Heart right ventricle (tissue), 16 donors: ENCODE measurements at regions not wholly inside any gene's neighbourhood (a gene's known extent, or its start where the extent isn't known, plus 50 kb on each side); places are given as distances from the start of the nearest gene placed in this dataset.

ENCODE experiments used
- ATAC-seq, 8 donors: fragments of 200-7000 bp; cut with Tn5 transposase; one replicate each; pipeline ENCODE4 v1.9.1; 2020; ENCODE audit warnings: mild to moderate bottlenecking in 8 of 8, moderate library complexity in 8 of 8, moderate number of reproducible peaks in 1 of 8
- DNase-seq, 2 donors: peaks; one replicate each; pipeline ENCODE4 v3.0.0-alpha.2; 2020
- H3K27ac ChIP-seq, 10 donors: fragments of 200-600 bp; sonication (generic) in 2 of 10; one replicate each; pipeline versions ENCODE4 v1.5.0 to v1.8.0; 2020 to 2022; ENCODE audit warnings: mild to moderate bottlenecking in 3 of 10
- H3K27me3 ChIP-seq, 7 donors: fragments of 200-600 bp; one replicate each; pipeline ENCODE4 v1.8.0; 2021 to 2022; ENCODE audit warnings: mild to moderate bottlenecking in 2 of 7
- H3K36me3 ChIP-seq, 9 donors: fragments of 200-600 bp; sonication (generic) in 1 of 9; one replicate each; pipeline versions ENCODE4 v1.5.0 to v1.8.0; 2020 to 2022; ENCODE audit warnings: mild to moderate bottlenecking in 2 of 9
- H3K4me1 ChIP-seq, 9 donors: fragments of 200-600 bp; sonication (generic) in 1 of 9; one replicate each; pipeline versions ENCODE4 v1.5.0 to v1.8.0; 2020 to 2022; ENCODE audit warnings: mild to moderate bottlenecking in 4 of 9
- H3K4me3 ChIP-seq, 10 donors: fragments of 200-600 bp; sonication (generic) in 2 of 10; one replicate each; pipeline versions ENCODE4 v1.5.0 to v1.8.0; 2020 to 2022; ENCODE audit warnings: mild to moderate bottlenecking in 7 of 10, moderate library complexity in 2 of 10
- H3K9me3 ChIP-seq, 11 donors: fragments of 200-600 bp in 10 of 11; sonication (generic) in 2 of 11; one replicate each; pipeline versions ENCODE4 v1.5.0 to v1.8.0; 2013 to 2022; ENCODE audit warnings: mild to moderate bottlenecking in 2 of 11, control low read depth in 1 of 11, moderate library complexity in 1 of 11
- WGBS, 2 donors: extraction: QIAGEN DNeasy Blood & Tissue Kit; methylation state at CpG; one replicate each; pipeline ENCODE4 v1.1.7; 2013; ENCODE audit warnings: inconsistent platforms in 1 of 2; 5-methylcytosine and 5-hydroxymethylcytosine counted together
- intact Hi-C, 10 donors: fragments of 100-400 bp; cut with DNase I; formaldehyde crosslinking; loops; one replicate each; pipeline versions ENCODE4 v1.11.1 to v1.14.2; 2022
- TF ChIP-seq, protein P1 (sequence below), 9 donors: fragments of 200-600 bp; sonication (generic) in 2 of 9; IDR thresholded peaks; one replicate each; pipeline versions ENCODE4 v1.5.0 to v1.8.0; 2021 to 2022; ENCODE audit warnings: antibody characterized with exemption in 9 of 9, mild to moderate bottlenecking in 5 of 9, moderate library complexity in 1 of 9
- donor health status: Arrhythmogenic right ventricular cardiomyopathy.
- donor health status: ischemic (EF 13 %, LVEDD 7.1; RV severe dilation, severe dysfunction).
- donor health status: healthy with polysubstance abuse.
- donor health status: DM: no; HTN: yes; CAD: no.
- donor health status: DM: no; HTN: no; CAD: no.
- donor health status: ischemic (EF 25% LVEDD 6.9; RV normal size, moderate dysfunction).
- donor health status: ischemic (EF 25% LVEDD 5.7; RV mildly dilated, moderate dysfunction).
- donor health status: healthy.
- donor health status: DM: yes; HTN: yes; CAD: no.
- donor health status: Ischemic cardiomyopathy.
- donor health status: ischemic (EF 35%, LVEDD 5.7; RV mildly dilated, moderate dysfunction).
- donor health status: nonischemic (EF 11% LVEDD 7.7; RV severe dilation, severe dysfunction).
- donor health status: DM: yes; HTN: yes; CAD: no.
- donor health status: PGD.
- donor health status: ischemic (EF 29% LVEDD 5.4; RV normal size, mild dysfunction).
- donor health status: nonischemic (EF 23%, LVEDD 6.1; RV moderate dilation, normal function).

- no peaks in the 10 kb centered on the region for H3K36me3 ChIP-seq
- no peak for DNase-seq
- WGBS, 2 donors: 59% methylated on average over 2 of the region's 2 CpGs
- TF ChIP-seq, protein P1, sequence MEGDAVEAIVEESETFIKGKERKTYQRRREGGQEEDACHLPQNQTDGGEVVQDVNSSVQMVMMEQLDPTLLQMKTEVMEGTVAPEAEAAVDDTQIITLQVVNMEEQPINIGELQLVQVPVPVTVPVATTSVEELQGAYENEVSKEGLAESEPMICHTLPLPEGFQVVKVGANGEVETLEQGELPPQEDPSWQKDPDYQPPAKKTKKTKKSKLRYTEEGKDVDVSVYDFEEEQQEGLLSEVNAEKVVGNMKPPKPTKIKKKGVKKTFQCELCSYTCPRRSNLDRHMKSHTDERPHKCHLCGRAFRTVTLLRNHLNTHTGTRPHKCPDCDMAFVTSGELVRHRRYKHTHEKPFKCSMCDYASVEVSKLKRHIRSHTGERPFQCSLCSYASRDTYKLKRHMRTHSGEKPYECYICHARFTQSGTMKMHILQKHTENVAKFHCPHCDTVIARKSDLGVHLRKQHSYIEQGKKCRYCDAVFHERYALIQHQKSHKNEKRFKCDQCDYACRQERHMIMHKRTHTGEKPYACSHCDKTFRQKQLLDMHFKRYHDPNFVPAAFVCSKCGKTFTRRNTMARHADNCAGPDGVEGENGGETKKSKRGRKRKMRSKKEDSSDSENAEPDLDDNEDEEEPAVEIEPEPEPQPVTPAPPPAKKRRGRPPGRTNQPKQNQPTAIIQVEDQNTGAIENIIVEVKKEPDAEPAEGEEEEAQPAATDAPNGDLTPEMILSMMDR (IDR thresholded peaks at IDR 0.05): no peak
- no peaks in the 10 kb centered on the region for H3K27me3 ChIP-seq
- H3K4me1 ChIP-seq: no peaks in the 10 kb centered on the region
- H3K27ac ChIP-seq: no peak overlapping the region
- no peak overlapping the region for H3K4me3 ChIP-seq
- H3K9me3 ChIP-seq: no peaks in the 10 kb centered on the region
- no peak for ATAC-seq
- intact Hi-C loops: no loop called here
Observed at GRCh38 chr9:103991001-103991400, 103.1 kb upstream of the SMC2 start.

DNA sequence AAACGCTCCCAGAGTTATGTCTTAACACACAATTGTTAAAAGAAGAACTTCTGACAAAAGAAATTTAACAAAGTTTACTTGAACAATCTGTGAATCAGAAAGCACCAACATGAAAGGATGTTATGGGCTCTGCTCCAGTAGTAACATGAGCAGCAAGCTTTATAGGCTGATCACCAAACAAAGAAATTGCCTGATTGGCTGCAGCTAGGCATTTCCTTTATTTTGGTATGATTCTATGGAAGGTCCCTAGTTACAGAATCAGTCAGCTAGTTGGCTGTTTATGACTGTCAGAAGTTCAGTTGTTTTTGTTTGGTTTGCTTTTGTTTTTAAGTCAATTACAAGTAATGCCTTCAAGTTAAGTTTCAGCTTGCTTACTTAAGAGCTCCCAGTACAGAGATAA is 102.4 kb upstream of the SMC2 start:
- Histone ChIP-seq H3K27me3 (no peaks in the 10 kb centered on the region), H3K9me3 (no peaks in the 10 kb centered on the region), H3K36me3 (no peaks in the 10 kb centered on the region), H3K4me3 (no peak overlapping the region), H3K27ac (no peak overlapping the region), H3K4me1 (no peaks in the 10 kb centered on the region)
- TF ChIP-seq, protein P1 (IDR thresholded peaks at IDR 0.05): no peak
- intact Hi-C loops: no loop called here
- no peak for ATAC-seq
- WGBS, 2 donors: 70 to 77% methylated on average over 1 of the region's 1 CpG
- no peak for DNase-seq

DNA sequence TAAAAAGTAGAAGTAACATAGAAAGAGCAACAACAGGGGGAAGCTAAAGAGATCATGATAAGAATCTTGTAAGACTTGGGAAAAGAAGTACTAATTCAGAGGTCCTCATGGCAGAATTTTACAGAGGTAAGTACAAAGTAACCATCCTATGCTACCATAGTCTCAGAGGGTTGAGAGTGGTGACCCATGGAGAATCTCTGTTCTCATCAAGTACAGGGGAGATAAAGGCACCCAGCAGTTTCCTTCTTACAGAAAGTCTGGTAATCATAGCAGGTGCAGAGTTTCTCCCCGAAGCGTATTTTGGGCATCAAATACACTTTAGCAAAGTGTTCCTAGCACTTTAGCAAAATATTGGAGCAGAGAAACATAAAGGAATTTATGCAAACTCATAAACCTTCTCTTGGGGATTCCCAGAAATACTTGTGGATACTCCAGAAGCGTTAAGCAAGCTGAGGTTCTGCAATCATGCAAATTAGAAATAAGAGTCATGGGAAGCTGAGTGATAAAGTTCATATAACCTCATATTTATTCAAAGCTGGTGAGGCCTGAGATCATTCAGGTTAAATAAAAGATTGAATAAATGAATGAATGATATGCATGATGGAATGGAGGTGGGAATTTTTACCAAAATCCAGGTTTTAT is 101.0 kb upstream of the SMC2 start:
- Histone ChIP-seq H3K4me3 (no peak overlapping the region), H3K9me3 (no peaks in the 10 kb centered on the region), H3K27me3 (no peaks in the 10 kb centered on the region), H3K27ac (no peak overlapping the region), H3K36me3 (no peaks in the 10 kb centered on the region), H3K4me1 (no peaks in the 10 kb centered on the region)
- 73 to 80% methylated on average over 3 of the region's 3 CpGs for WGBS, 2 donors
- ATAC-seq (no peak), DNase-seq (no peak)
- TF ChIP-seq, protein P1 (IDR thresholded peaks at IDR 0.05): no peak
- intact Hi-C loops: no loop called here

DNA sequence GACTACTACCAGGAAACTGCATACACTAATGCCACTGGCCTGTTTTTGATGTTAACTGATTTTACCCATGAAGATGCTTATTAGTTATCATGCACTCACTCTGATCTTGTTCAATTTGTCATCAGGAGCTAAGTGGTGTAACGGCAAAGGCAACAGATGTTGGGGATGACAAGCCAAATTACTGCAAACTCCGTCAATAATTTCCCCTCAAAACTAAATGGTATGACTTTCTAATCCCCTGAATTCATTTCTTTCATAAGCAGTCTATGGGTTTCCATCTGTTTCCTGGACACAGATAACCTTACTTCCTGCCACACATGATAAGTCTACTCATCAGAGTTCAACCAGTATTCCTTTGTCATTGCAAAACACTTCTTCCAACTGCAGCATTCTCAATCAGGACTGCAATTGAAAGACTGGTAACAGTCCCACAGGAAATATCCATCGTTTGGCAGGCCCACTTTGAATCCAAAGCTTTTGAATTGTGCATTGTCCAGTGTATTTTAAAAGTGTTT is 96.2 kb upstream of the SMC2 start:
- no peak overlapping the region for H3K4me3 ChIP-seq
- 45 to 47% methylated on average over 3 of the region's 3 CpGs for WGBS, 2 donors
- H3K27ac ChIP-seq: no peak overlapping the region
- DNase-seq (no peak), ATAC-seq (no peak)
- H3K9me3 ChIP-seq: no peaks in the 10 kb centered on the region
- intact Hi-C loops: no loop called here
- H3K36me3 ChIP-seq: no peaks in the 10 kb centered on the region
- TF ChIP-seq, protein P1 (IDR thresholded peaks at IDR 0.05): no peak
- no peaks in the 10 kb centered on the region for H3K27me3 ChIP-seq
- no peaks in the 10 kb centered on the region for H3K4me1 ChIP-seq
